ENCODE measurements at regions not wholly inside any gene's neighbourhood (a gene's known extent, or its start where the extent isn't known, plus 50 kb on each side); places are given as distances from the start of the nearest gene placed in this dataset.

DNA sequence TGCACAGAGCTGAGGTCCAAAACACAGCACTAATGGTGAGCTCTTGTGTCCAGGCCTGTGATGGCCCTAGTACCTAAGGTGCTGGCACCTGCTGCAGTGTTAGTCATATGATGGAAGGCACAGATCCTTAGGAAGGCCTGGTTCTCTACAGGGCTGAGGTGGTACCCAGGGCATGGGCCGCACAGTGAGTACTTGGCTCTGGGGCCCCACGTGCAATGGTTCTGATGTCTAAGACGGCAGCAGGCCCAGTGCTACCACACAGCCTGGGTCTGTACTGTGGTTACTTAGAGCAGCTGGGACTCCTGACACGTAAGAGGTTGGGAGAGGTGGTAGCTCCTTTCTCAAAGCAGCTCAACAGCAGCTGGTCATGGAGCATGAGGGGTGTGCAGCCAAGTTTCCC lies 70.6 kb upstream of the MAGI2 start:
- TF ChIP-seq EGR1 (IDR thresholded peaks at IDR 0.05) (no peak), RAD21 (IDR thresholded peaks at IDR 0.05; ENCODE audit: low read depth) (no peak), TEAD4 (IDR thresholded peaks at IDR 0.05) (no peak), CEBPB (IDR thresholded peaks at IDR 0.05) (no peak), FOXM1 (IDR thresholded peaks at IDR 0.05; ENCODE audit: borderline replicate concordance, low read depth) (no peak), REST (IDR thresholded peaks at IDR 0.05; ENCODE audit: low read depth) (no peak), YY1 (IDR thresholded peaks at IDR 0.05; ENCODE audit: low read depth) (no peak), ZBTB7A (IDR thresholded peaks at IDR 0.05; ENCODE audit: low read depth) (no peak), MAX (IDR thresholded peaks at IDR 0.05) (no peak), CREB1 (IDR thresholded peaks at IDR 0.05; ENCODE audit: low read depth) (no peak), TAF1 (IDR thresholded peaks at IDR 0.05; ENCODE audit: low read depth) (no peak), EP300 (IDR thresholded peaks at IDR 0.05; ENCODE audit: borderline replicate concordance) (no peak), TCF12 (IDR thresholded peaks at IDR 0.05; ENCODE audit: low read depth) (no peak)
- TF ChIP-seq, protein P1, sequence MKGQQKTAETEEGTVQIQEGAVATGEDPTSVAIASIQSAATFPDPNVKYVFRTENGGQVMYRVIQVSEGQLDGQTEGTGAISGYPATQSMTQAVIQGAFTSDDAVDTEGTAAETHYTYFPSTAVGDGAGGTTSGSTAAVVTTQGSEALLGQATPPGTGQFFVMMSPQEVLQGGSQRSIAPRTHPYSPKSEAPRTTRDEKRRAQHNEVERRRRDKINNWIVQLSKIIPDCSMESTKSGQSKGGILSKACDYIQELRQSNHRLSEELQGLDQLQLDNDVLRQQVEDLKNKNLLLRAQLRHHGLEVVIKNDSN (IDR thresholded peaks at IDR 0.05): no peak

Data from Ishikawa (cell line).